ENCODE measurements at regions not wholly inside any gene's neighbourhood (a gene's known extent, or its start where the extent isn't known, plus 50 kb on each side); places are given as distances from the start of the nearest gene placed in this dataset.

GRCh38 chr2:824524-824923 is 126.1 kb upstream of the SNTG2 start:
- no peak for DNase-seq

GRCh38 chr2:821546-821945 is 129.1 kb upstream of the SNTG2 start:
- DNase-seq: no peak

- DNase-seq: no peak
Observed at GRCh38 chr2:819601-820000, 131.0 kb upstream of the SNTG2 start.

- DNase-seq: no peak
Observed at GRCh38 chr2:819121-819520, 131.5 kb upstream of the SNTG2 start.

- no peak for DNase-seq
Observed at GRCh38 chr2:817336-818015, 133.2 kb upstream of the SNTG2 start.

GRCh38 chr2:816278-816677 is 134.4 kb upstream of the SNTG2 start:
- DNase-seq: no peak

GRCh38 chr2:810397-810796 is 133.2 kb upstream of the TMEM18 start:
- no peak for DNase-seq

- DNase-seq: no peak
Observed at GRCh38 chr2:807300-807699, 130.1 kb upstream of the TMEM18 start.

DNA sequence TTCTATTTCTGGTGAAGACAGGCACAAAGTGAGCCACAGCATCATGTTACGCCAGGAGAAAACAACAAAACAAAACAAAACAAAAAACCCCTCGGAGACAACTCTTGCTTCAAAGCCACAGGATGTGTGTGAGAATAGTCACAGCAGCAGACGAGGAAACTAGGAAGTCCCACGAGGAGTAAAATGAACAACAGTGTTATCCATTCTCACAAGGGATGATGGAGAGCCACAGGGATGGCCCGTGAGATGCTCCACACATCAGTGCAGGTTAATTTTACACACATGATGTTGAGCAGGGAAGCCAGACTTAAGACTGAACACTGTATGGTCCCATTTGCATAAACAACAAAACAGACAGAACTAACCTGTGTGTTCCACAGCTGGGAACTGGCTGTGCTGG is 128.5 kb upstream of the TMEM18 start:
- no peak for DNase-seq

DNA sequence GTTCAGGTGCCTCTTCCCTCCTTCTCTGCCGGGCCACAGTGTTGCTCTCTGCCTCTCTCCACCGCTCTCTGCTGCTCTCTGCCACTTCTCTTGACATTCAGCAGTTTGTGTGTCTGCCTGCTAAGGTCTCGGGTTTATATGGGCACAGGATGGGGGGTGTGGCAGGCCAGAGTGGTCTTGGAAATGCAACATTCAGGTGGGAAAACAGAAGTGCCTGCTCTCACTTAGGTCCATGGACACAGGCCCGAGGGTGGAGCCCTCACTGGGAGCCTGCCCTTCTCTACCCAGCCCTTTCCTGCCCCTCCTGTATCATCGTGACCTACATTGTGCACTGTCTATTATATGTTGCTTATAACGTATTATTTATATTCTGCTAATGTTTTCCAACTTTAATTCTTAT is 120.8 kb upstream of the TMEM18 start:
- DNase-seq: no peak

- DNase-seq: no peak
Observed at GRCh38 chr2:797556-797955, 120.3 kb upstream of the TMEM18 start.

DNA sequence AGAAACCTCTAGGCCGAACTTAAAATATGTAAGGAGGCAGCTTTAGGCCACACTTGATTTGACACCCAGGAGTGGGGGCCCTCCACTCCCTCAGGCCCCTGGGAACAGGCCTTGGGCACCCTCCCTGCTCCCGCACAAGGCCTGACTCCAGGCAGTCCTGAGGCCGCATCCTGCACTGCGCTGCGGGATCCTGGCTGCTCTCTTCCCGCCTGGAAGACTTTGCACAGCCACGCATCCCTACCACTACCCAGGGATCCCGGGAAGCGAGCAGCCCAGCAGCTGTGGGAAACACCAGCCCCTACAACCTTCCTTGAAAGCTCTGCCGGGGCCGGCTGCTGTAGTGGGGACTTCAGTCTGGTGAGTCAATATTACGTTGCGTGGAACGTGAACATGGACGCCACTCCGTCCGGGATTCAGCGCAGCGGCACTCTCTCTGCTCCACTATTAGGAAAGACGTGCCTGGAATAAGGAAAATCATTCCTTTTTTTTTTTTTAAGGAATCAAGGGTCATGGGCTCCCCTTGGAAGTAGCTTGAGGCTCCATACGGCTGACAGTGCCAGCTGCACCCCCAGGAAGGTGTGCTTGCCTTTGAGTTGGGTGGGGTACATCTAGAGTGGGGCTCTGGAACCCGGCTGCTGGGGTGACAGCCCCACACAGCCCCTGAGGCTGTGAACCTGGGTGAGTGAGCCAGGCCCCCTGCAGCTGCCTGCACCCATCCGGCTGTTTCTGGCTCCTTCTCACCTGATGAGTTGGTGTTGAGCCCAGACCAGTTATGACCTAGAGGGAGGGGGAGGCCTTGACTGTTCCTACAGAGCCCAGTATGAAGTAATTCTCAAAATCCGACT is 119.2 kb upstream of the TMEM18 start:
- no peak for DNase-seq

DNA sequence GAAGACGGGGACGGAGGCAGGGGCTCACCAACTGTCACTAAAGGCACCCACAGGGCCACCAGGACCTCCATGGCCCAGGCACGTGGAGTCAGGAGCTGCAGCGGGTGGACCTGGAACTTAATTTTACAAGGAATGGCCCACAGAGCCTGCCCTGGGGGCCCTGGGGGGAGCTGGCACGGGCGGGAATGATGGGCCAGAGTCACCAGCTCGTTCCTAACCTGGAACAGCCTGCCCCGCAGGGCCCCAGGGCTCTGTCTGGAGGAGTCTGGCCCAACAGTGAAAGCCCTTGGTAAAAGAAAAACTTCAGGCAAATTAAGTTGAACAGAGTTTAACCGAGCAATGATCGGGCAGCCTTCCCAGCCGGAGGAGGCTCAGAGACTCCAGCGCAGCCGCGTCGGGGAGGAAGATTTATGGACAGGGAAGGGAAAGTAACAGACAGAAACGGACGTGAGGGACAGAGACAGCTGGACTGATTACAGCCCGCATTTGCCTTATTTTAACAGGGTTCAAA is 118.4 kb upstream of the TMEM18 start:
- DNase-seq: no peak

- DNase-seq: no peak
Observed at GRCh38 chr2:794554-795241, 117.5 kb upstream of the TMEM18 start.

GRCh38 chr2:793236-793635 is 116.0 kb upstream of the TMEM18 start:
- no peak for DNase-seq

DNA sequence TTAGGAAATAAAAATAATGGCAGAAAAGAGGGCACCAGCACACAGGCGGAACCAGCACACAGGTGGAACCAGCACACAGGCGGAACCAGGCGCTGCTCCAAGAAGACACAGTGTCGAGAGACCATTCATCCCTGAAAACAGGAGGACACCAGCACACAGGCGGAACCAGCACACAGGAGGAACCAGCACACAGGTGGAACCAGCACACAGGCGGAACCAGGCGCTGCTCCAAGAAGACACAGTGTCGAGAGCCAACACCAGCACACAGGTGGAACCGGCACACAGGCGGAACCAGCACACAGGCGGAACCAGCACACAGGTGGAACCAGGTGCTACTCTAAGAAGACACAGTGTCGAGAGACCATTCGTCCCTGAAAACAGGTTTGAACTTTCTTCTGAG is 115.5 kb upstream of the TMEM18 start:
- no peak for DNase-seq

DNA sequence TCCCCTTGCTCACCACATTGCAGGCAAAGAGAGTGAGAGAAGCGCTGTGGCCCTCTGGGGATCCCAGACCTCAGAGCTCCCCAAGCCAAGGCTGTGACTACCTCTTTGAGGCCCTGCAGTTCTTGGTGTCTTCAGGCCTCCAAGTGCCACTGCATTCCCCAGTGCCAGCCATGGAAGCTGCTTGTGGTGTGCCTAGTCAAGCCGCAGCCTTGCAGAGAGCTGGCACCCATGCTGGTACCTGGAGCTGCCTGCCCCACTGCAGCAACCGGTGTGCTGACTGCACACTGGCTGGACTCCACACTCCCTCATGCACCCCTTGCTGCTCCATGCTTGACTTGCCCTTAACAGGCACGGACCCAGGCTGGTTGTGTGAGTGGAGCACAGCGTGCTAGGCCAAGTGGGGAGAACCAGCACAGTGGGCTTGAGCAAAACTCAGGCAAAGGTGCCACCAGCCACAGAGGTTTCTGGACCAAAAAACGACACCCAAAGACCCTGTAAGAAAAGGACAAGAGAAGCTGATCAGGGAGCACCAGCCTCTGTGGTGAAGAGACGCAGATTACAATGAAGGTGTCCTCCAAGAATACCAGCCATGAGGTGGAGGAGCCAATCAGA is 113.5 kb upstream of the TMEM18 start:
- DNase-seq: no peak

GRCh38 chr2:790081-790480 is 112.9 kb upstream of the TMEM18 start:
- no peak for DNase-seq

DNA sequence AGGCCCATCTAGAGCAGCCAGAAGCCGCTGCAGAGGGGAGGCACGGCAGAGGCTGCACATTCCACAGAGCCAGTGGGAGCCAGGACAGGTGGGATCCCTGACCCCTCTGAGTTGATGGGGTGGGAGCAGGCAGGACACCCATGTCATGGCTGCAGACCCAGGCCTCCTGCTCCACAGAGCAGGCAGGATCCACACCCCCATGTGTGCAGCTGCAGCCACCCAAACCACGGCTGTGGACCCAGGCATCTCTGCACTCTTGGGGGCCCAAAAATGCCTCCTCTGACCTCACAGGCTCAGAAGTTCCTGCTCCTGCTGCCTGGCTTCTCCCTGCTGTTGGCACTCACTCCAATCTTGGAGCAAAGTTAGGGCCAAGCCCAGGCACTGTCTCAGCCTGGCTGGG is 112.3 kb upstream of the TMEM18 start:
- DNase-seq: no peak

- no peak for DNase-seq
Observed at GRCh38 chr2:788227-789032, 111.2 kb upstream of the TMEM18 start.

DNA sequence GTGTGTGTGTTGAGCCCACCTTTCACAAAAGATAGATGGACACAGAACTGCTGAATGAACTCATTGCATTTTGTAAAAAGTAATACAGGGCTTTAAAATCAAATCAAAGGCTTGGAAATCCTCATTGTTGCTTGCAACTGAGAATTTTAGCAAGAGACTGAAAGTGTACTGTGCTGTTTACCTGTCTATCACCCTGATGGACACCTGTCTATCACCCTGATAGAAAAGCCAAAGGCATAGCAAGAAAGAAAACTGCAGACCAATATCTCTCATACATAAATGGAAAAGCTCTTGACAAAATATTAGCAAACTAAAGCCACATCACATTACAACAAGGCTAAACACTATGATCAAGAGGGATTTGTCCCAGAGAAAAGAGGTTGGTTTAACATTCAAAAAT is 107.5 kb upstream of the TMEM18 start:
- no peak for DNase-seq

DNA sequence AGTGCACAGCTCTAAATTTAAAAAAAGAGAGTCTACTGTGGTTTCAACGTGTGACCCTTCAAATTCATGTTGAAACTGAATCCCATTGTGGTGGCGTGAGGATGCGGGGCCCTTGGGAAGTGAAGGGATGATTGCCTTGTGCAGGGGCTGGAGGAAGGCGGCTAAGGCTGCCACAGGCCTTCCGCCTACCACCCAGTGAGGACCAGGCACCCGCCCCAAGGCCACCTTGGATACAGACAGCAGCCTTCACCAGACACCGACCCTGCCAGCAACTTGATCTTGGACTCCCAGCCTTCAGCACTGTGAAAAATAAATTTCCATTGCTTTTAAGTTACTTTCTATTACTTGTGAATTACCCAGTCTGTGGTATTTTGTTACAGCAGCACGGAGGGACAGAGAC is 103.4 kb upstream of the TMEM18 start:
- DNase-seq: no peak

GRCh38 chr2:780002-780401 is 102.8 kb upstream of the TMEM18 start:
- DNase-seq: no peak
